ENCODE measurements at regions not wholly inside any gene's neighbourhood (a gene's known extent, or its start where the extent isn't known, plus 50 kb on each side); places are given as distances from the start of the nearest gene placed in this dataset.

GRCh38 chr16:85510041-85510659, 103.0 kb upstream of the GSE1 start:
- DNase-seq = no peak

- DNase-seq = no peak
Measured at GRCh38 chr16:85511938-85512807, 100.9 kb upstream of the GSE1 start.

- no peak for DNase-seq
Measured at GRCh38 chr16:85512808-85513115, 100.4 kb upstream of the GSE1 start.

- DNase-seq = no peak
Measured at GRCh38 chr16:85513180-85513579, 99.9 kb upstream of the GSE1 start.

GRCh38 chr16:85513649-85514048, 99.5 kb upstream of the GSE1 start:
- no peak for DNase-seq

GRCh38 chr16:85514295-85514597, 98.9 kb upstream of the GSE1 start:
- no peak for DNase-seq

- no peak for DNase-seq
Measured at GRCh38 chr16:85514598-85515318, 98.4 kb upstream of the GSE1 start.

GRCh38 chr16:85515319-85515745, 97.8 kb upstream of the GSE1 start:
- no peak for DNase-seq

GRCh38 chr16:85515830-85516397, 97.2 kb upstream of the GSE1 start:
- DNase-seq = no peak

- no peak for DNase-seq
Measured at GRCh38 chr16:85517154-85517553, 96.0 kb upstream of the GSE1 start.

GRCh38 chr16:85517563-85518179, 95.5 kb upstream of the GSE1 start:
- DNase-seq = no peak

- DNase-seq = peak; percentile 12
Measured at GRCh38 chr16:85518398-85519049, 94.6 kb upstream of the GSE1 start.

- DNase-seq = peak; percentile 38
Measured at GRCh38 chr16:85519050-85519440, 94.1 kb upstream of the GSE1 start.

- DNase-seq = peak; percentile 32
Measured at GRCh38 chr16:85519540-85520231, 93.4 kb upstream of the GSE1 start.

- DNase-seq = no peak
Measured at GRCh38 chr16:85520853-85521521, 92.1 kb upstream of the GSE1 start.

- DNase-seq = no peak
Measured at GRCh38 chr16:85521552-85522307, 91.4 kb upstream of the GSE1 start.

GRCh38 chr16:85522308-85522841, 90.7 kb upstream of the GSE1 start:
- no peak for DNase-seq

GRCh38 chr16:85522842-85523601, 90.1 kb upstream of the GSE1 start:
- no peak for DNase-seq

- no peak for DNase-seq
Measured at GRCh38 chr16:85523602-85524364, 89.3 kb upstream of the GSE1 start.

Data from CD4-positive, alpha-beta T cell treated with Interleukin-12 subunit alpha and Interleukin-12 subunit beta, for 1 hour (primary cell).